D341Med (cell line): ENCODE measurements at regions not wholly inside any gene's neighbourhood (a gene's known extent, or its start where the extent isn't known, plus 50 kb on each side); places are given as distances from the start of the nearest gene placed in this dataset.

Source experiments
- DNase-seq: peaks from one replicate; pipeline ENCODE4 v3.0.0; 2012; ENCODE audit warnings: low spot score

DNA sequence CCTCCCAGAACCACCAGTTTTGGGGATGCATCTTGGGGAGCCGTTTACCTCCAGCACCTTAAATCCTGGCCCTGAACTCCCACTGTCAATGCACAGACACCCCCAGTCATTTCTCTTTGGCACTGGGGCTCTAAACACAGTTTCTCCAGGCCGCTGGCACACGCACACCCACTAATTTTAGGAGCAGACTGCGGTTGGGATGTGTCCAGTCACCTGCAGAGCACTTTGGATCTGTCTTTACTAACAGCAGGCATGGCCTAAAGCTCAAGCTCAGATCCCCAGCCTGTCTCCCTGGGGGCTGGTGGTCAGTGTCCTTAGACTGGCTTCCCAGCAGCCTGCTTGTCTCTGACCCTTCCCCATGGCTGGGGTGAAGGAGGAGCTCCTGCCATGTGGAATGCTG lies 49.9 kb downstream of the SYNE3 start:
- DNase-seq: no peak

DNA sequence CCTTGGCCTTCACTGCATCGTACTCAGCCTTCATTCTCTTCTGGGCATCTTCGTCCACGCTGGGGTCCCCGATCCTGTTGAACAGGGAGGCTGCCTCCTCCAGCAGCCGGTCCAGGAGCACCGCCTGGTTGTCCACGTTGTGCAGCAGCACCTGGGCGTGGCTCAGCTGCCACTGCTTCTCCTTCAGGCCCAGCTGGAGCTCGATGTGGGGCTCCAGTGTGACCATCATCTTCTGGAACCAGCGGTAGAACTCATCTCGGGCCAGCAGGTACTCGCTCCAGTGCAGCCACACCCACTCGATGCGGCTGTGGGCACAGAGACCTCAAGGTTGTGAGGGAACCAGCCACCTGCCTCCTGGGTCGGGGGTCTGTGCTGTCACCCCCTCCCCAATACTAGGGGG lies 50.5 kb downstream of the SYNE3 start:
- no peak for DNase-seq

DNA sequence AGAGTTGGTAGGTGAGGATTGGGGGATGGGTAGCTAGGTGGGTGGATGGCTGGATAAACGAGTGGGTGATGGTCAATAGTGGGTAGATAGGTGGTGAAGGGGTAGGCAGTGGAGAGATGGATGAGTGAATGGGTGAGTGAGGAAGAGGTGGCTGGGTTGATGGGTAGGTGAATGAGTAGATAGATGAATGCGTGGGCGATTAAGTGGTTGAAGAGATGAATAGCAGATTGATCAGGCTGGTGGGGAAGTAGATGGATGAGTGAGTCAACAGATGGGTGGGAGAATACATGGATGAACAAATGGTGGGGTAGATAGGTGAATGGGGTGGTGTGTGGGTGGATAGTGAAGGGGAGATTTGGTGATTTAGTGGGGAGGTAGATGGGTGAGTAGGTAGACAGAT lies 51.1 kb downstream of the SYNE3 start:
- no peak for DNase-seq

DNA sequence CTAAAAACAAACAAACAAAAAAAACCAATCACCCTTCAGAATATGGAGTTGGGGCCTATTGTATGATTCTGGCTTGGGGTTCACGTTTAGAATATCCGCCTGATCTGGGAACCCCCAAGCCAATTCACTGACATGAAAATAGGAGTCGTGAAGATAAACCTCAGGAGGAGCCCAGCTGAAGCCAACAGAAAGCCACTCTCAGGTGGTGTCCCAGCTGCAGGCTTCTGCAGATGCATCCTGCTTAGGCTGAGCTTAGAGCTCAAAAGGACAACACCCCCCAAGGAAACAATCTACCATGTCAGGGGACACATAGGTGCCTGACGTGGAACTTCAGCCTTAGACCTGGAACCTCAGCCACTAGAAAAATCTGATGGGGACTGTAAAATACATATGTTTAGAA lies 51.9 kb downstream of the SYNE3 start:
- no peak for DNase-seq

DNA sequence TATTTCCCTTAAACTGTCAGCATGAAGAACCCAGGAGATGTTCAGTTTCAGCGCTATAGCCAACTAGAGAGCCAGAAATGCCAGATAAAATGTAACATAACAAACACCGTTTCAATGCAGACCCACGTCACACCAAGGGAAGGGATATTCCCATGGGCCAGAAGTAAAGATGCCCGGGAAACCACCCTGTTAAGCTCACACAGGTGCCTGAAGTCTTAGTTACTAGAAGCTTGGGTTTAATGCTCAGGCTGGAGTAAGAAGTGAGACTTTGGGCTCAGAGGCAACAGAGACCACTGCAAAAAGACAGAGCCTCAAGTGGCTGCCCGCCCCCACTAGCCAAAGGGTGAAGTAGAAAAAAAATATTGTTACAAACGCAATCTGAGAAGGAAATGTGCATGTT lies 52.3 kb downstream of the SYNE3 start:
- DNase-seq: no peak

DNA sequence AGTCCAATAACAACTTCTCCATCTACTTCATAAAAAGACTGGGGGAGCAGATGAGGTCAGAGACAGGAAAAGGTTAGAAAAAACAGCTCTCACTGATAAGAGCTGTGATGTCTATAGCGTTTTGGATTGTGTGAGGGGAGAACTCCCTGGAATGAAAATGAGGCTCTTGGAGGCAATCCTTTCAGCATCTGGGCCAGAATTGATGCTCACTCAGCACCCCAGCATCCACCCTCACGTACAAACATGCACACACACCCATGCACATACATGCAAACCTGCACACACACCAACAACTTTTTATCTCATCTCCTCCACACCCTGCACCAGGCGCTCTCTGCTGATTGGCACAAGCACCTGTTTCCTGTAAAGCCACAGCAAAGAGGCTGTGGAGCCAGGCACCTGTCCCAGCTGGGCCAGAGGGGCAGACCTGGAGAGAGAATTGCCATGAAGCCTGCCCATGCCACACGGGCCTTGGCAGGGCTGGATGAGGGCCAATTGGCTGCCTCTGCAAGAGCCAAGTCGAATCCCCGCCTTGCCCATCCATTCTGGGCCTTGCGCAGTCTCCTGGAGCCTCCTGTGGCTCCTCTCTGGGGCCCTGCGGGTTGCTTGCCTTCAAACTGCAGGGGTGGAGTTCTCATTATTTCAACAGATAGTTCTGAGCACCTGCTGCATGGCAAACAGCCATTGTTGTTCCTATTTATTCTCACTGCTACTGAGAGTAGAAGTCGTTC lies 53.1 kb downstream of the SYNE3 start:
- DNase-seq: no peak

DNA sequence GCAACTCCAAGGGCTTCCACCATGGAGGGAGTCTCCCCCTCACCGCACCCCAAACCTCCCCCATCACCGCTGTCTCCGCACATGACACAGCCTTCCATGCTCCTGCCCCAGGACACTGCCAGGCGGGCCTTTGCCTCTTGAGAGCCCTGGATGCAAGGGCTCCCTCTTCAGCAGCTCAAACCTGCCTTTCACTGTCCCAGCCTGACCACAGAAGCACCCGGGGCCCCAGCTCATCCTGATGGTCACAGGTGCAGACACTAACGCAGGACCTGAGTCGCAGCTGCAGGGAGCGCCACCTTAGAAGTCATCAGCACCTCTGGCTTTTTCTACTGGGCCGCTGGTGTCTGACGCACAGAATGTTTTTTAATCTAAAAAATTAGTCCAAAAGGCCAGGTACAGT lies 54.0 kb downstream of the SYNE3 start:
- DNase-seq: no peak

DNA sequence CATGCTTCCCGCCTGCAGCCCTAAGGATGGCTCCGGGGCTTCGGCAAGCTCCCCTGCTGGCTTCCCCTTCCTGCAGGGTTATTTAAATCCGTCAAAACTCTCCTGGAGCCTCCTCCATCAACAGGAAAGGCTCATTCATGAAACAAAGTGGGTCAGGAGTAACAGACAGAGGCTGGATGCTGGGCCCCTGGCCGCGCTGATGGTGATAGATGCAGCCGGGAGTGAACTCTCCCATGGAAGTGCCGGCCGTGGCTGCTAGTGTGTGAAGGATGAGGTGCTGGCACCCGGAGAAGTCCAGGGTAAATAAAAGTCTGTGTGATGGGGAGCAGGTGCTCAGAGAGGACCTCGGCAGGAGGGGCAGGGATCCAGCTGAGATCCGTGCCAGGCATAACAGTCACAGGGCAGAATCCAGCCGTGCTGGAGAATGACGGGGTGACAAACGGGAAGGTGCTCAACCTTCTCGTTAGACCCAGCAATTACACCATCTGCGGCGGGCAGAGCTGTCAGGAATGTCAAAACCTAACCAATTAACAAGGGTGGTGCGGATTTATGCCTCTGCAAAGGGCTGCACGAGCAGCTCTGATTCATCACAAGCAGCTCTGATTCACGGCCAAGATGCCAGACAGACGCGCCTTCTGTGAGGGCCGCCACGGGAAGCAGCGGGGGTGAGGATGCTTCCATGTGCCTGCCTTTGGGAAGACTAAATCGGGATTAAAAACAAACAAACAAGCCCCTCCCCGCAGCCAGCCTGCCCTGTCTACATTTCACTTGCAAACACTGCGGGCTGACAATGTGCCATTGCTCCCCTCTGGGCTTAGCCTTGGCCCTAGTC lies 55.6 kb downstream of the SYNE3 start:
- DNase-seq: peak; percentile 48

DNA sequence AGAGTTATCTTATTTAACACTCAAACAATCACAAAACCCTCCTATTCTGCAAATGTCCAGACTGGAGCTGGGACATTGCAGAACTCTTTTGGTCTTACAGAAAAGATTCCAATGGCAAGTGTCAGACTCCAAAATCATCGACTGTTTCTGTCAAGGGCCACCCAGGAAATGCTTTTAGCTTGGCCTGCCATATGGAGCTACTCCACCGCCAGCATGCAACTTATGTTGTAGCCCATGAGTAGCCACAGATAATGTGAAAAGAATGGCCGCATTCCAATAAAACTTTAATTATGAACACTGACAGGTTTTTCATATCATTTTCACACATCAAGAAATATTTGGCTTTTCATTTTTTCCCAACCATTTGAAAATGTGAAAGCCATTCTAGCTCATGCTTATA lies 57.5 kb downstream of the SYNE3 start:
- no peak for DNase-seq

DNA sequence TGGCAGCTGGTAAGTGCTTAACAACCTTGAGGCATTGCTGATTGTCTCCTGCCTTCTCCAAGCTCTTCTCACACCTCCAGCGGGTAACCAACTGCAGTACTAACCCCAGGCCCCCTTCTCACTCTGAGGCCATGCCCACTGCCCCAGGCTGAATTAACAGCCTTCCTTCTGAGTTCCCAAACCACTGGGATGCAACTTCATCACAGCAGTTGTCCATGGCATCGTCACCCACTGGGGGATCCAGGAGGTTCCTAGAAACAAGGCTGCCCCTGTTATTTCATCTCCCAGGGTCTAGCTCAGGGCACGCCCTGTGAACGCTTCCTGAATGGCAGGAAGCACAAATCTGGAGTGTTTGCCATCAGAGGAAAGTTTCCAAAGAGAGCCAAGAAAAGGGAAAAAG lies 58.0 kb downstream of the SYNE3 start:
- no peak for DNase-seq

DNA sequence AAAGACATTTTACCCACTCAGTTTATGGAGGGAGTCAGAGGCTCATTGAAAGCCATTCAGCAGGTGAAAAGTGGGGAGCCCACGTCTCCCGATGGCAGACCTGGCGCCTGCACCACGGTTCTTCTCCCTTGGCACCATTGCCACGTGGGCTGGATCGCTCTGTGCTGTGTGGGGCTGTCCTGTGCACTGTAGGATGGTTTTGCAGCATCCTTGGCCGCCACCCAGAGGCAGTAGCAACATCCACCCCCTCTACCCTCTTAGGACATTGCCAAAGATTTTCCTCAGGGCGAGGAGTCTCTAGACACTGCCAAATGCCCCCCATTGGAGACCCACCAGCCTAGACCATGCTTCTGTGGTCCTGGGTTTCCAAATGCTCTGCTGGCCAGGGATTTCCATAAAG lies 60.2 kb downstream of the SYNE3 start:
- no peak for DNase-seq

DNA sequence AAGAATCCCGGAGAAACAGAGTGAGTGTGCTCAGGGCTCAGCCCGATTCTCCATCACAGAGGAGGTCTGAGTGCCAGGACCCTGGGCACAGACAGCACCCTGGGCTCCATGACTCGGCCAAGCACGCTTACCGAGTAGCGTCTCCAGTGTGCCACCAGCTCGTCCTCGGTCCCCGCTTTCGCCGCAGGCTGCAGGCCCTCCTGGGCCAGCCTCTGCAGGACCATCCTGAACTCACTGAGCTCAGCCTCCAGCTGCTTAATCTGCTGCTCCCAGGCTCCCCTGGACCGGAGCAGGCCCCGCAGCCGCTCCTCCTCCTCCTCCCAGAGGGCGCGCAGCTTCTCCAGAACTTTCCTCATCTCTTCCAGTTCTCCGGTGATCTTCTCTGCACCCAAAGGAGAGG lies 61.2 kb downstream of the SYNE3 start:
- DNase-seq: no peak

DNA sequence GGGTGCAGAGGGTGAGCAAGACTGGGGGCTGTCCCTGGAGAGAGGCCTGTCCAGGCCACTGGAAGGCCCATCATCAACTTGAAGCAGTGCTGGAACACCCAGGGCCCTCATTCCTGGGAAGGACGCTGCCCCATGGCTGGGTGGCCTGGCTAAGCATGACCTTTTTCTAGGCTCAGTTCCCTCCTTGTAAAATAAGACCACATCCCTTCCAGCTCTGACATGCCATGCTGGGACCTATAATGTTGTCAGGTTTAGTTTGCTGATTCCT lies 62.8 kb downstream of the SYNE3 start:
- no peak for DNase-seq

DNA sequence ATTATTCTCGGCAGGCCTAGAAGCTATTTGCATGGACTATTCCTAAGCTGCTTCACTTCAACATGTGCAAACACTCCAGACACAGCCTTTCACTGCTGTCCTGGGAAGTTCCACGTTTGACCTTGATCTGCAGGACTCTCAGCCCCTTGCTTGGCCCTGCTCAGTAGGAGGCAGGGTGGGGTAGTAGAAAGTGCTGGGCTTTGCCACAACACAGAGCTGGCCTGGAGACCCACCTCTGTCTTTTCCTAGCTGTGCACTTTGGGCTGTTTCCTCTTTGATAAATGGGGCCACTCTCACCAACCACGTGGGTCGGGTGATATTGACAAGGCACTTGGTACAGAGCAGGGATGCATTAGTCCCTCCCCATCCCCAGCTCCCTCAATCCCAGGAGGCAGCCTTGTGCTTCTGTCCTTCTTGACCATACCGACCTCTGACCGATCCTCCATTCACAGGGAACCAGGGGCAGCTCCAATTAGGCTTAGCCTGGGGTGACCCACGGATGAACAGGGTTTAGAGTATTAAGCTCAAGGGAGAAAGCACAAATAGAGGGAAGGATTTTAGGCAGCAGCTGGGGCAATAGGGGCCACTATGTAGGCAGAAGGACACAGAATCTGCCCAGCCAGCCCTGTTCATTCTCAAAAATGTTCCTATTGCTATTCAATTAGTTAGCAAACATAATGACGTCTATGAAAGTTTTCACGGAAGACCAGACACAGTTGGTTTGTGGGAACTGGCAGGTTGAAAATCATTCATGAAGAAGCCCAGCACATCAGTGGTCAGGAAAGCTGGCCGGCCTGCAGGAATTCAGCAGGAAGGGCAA lies 63.3 kb downstream of the SYNE3 start:
- no peak for DNase-seq

DNA sequence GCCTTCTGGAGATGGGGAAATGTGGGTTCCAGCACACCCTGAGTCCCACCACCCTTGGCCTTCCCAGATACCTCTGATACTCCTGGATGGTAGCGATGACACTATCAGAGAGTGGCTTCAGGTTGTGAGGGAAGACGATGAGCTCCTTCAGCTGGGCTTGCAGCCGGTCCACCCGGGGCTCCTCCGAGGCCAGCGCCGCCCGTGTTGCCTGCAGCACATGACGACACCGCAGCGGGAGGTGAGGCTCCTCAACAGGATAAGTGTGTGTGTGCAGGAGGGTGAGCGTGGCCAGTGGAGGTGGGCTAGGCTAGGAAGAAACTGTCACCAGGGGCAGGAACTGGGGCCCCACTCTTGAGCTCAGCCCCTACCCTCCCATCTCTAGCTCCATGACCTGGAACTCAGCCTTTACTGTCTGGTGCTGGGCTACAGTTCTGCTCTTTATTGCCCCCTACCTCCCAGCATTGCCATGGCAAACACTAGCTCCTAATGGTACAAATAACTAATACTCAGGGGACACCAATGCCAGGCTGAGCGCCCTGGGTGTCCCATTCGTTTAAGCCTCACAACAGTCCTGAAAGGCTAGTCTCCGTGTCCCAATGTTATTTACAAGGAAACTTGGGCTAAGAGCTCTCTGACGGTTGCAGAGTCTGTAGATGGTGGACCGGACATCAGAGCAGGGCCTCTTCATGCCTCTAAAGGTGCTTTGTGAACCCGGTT lies 64.1 kb downstream of the SYNE3 start:
- peak; percentile 58 for DNase-seq

DNA sequence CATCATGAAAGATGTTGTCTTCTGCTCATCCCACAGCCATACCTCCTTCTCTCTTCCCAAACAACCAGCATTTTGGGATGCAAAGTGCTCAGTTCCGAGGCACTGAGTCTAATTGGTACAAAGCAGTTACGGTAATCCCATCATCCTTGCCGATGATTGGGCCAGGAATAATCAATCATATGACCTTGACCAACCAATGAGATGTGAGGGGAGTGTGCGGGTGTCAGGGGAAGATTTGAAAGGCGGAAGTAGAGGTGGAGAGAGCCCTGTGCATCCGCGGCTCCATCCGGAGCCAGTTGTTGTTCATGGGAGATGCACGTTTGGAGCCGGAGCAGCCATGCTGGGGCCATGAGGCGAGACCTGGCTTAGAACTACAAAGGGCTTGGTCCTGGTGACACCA lies 67.3 kb downstream of the SYNE3 start:
- no peak for DNase-seq

DNA sequence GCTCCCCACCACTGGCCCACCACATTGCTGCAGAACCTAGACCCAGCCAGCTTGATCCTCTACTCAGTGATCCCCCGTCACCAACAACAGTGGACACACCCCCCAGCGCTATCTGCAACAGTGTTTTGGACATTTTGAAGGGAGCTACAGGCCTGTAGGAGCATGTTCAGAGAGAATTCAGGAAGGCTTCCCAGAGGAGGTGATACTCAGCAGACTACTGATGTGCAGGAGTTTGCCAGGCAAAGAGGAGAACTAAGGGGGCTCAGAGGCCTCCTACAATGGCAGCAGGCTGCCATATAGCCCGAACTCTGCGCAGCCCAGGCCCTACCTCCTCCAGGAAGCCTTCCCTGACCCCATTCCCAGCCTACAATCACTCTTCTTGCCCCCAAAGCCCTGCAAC lies 70.0 kb downstream of the SYNE3 start:
- no peak for DNase-seq

DNA sequence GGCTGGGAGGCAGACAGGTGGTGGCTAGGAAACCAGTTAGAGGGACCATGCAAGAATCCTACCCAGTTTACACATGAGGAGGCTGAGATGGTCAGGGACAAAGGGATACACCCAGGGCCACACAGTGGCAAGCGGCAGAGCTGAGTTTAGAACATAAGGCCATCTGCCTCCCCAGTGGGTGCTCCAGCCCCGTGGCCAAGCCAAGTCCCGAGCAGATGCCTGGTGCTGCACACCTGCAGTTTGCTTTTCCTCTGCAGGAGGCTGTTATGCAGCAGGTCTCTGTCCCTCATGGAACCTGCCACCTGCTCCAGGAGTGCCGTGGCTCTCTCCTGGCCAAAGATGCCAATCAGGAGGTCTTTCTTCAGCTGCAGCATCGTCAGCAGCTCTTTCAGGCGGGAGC lies 70.8 kb downstream of the SYNE3 start:
- DNase-seq: no peak

DNA sequence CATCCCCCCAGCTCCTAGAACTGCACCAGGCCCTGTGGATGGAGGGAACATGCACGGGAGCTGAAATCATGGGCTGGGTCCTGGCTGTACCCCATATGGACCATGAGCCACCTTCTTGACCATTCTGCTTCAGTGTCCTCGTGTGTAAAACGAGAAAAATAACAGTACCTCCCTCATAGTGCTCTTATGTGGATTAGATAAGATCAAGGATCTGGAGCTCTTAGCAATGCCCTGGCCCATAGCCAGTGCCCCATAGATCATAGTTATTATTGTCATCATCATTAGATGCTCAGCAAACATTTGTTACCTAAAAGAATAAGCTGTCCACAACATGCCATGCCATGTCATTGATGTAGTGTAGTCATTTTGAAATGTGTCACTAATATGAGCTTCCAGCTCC lies 71.3 kb downstream of the SYNE3 start:
- no peak for DNase-seq

DNA sequence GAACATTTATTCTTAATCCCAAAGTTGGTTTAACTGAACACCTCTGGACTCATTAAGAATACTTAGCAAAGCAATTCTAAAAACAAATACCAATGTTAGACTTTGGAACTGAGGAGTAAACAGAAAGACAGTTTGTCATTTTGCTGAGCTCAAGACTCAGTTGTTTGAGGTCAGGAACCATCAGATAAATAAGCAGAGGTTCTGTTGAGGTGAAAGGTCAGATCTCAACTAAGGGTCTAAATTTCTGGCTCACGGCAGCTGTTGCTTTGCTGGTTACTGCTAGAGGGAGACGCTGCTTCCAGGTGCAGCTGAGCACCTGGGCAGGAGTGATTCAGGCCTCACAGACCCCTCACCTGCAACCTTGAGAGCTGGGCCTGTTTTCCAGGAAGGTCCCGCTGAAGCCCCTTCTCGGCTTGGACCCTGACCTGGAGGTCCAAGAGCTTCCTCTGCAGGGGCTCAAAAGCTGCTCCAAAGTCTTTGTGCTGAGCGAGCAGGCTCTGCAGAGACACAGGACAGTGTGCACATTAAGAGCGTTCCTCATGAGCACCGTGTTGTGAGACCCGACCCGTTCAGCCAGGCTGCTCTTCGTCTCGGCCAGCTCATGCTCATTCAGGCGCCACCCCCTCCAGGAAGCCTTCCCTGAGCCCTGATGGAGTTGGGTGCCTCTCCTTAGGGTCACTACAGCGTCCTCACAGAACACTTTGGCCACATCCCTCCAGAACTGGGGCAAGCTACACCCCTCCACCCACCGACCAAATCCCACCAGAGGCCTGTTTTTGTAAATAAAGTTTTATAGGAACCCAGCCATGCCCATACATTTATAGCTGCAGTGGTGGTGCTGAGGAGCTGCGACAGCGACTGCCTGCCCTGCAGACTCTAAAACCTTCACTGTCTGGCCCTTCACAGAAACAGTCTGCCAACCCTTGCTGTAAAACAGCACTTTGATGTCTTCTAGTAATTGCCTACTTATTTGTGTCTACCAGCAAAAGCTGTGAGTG lies 72.0 kb downstream of the SYNE3 start:
- DNase-seq: no peak

DNA sequence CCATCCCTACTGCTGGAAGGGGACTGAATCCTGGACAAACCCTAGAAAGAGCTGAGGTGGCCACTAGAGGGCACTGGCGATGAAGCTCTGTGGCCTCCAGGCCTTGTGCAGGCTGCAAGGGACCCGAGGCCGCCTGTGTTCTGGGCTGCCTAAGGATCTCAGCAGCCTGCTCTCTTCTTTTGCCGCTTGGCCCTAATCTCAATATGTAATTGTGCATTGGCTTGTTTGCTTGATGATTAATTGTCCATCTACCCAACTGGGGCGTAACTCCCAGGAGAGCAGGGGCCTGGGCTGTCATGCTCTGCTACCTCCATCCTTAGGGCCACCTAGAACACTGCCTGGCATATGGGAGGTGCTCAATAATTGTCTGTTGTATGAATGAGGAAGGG lies 73.8 kb downstream of the SYNE3 start:
- peak; percentile 89 for DNase-seq
